Nephron (organoid): ENCODE measurements at regions not wholly inside any gene's neighbourhood (a gene's known extent, or its start where the extent isn't known, plus 50 kb on each side); places are given as distances from the start of the nearest gene placed in this dataset.

Source experiments
- H3K27ac Mint-ChIP-seq, 3 experiments: 2 replicates each; pipeline ENCODE4 v1.8.0; 2020; ENCODE audit warnings: mixed read lengths in 3 of 3, mild to moderate bottlenecking in 2 of 3, moderate library complexity in 1 of 3
- H3K27me3 Mint-ChIP-seq: 2 replicates; pipeline ENCODE4 v1.8.0; 2021; ENCODE audit warnings: low read depth, mild to moderate bottlenecking, moderate library complexity, mixed read lengths
- H3K36me3 Mint-ChIP-seq: 2 replicates; pipeline ENCODE4 v1.8.0; 2020; ENCODE audit warnings: low read depth, mixed read lengths
- H3K4me1 Mint-ChIP-seq: 2 replicates; pipeline ENCODE4 v1.8.0; 2020; ENCODE audit warnings: mixed read lengths
- H3K4me3 Mint-ChIP-seq, 3 experiments: 2 replicates each; pipeline ENCODE4 v1.8.0; 2020; ENCODE audit warnings: mild to moderate bottlenecking in 3 of 3, mixed read lengths in 3 of 3, moderate library complexity in 2 of 3
- H3K9me3 Mint-ChIP-seq: 2 replicates; pipeline ENCODE4 v1.8.0; 2020; ENCODE audit warnings: mixed read lengths
- TF ChIP-seq, protein P1 (sequence below), 3 experiments: fragments of 200-600 bp; sonication (generic); IDR thresholded peaks; one replicate each; pipeline ENCODE4 v1.5.0; 2021; ENCODE audit warnings: antibody characterized with exemption in 3 of 3; ENCODE audit not compliant: unreplicated experiment in 3 of 3

DNA sequence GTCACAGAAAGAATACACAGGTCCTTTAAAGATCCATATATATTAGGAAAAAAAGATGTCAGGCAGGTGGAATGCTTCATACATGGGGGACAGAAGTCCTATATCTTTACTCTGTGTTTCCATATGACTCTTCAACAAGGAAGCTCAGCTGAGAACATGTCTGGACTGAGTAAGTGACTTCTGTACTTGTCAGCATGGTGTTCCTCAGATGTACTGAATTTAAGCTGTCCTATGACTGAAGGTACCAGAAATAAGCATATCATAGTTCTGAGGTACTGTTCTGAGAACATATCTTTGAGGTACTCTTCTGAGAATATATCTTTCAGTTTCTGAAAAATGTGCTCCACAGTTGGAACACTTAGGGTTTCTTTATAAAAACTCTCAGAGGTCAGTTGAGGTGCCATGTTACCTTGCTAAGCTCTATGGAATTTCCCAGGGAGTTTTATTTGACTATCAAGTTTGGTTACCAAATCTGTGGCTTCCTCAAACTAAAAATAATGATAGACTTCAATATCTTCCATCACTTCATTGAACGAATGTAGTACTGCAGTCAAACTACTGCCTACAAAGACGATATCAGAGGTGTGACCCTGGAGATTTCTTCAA is 597.2 kb upstream of the GNPDA2 start:
- Mint-ChIP-seq H3K27me3 (no peaks in the 10 kb centered on the region), H3K27ac (no peak overlapping the region), H3K4me3 (no peak overlapping the region), H3K36me3 (no peaks in the 10 kb centered on the region), H3K4me1 (no peaks in the 10 kb centered on the region), H3K9me3 (no peaks in the 10 kb centered on the region)
- TF ChIP-seq, protein P1, sequence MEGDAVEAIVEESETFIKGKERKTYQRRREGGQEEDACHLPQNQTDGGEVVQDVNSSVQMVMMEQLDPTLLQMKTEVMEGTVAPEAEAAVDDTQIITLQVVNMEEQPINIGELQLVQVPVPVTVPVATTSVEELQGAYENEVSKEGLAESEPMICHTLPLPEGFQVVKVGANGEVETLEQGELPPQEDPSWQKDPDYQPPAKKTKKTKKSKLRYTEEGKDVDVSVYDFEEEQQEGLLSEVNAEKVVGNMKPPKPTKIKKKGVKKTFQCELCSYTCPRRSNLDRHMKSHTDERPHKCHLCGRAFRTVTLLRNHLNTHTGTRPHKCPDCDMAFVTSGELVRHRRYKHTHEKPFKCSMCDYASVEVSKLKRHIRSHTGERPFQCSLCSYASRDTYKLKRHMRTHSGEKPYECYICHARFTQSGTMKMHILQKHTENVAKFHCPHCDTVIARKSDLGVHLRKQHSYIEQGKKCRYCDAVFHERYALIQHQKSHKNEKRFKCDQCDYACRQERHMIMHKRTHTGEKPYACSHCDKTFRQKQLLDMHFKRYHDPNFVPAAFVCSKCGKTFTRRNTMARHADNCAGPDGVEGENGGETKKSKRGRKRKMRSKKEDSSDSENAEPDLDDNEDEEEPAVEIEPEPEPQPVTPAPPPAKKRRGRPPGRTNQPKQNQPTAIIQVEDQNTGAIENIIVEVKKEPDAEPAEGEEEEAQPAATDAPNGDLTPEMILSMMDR (IDR thresholded peaks at IDR 0.05; ENCODE audit: unreplicated experiment in 3 of 3), result no peak

DNA sequence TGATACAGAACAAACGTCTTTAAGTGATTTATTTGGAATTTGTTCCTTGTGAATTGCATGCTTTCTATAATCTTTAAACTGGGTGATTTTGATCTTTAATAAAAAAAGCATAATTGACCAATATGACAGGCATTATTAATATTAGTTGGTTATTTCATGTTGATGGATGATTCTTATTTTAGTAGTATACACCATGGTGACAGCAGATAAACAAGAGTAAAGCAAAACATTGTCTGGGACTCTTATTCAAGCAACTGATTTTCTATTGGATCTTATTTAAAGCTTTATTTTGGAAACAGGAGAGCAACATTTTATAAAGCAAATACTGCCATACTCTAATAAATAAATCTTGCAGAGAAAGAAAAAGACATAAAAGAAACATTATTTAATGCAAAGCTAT is 591.4 kb upstream of the GNPDA2 start:
- Mint-ChIP-seq H3K4me1 (no peaks in the 10 kb centered on the region), H3K27me3 (no peaks in the 10 kb centered on the region), H3K9me3 (no peaks in the 10 kb centered on the region), H3K4me3 (no peak overlapping the region), H3K36me3 (no peaks in the 10 kb centered on the region), H3K27ac (no peak overlapping the region)
- TF ChIP-seq, protein P1 (IDR thresholded peaks at IDR 0.05; ENCODE audit: unreplicated experiment in 3 of 3), result no peak

DNA sequence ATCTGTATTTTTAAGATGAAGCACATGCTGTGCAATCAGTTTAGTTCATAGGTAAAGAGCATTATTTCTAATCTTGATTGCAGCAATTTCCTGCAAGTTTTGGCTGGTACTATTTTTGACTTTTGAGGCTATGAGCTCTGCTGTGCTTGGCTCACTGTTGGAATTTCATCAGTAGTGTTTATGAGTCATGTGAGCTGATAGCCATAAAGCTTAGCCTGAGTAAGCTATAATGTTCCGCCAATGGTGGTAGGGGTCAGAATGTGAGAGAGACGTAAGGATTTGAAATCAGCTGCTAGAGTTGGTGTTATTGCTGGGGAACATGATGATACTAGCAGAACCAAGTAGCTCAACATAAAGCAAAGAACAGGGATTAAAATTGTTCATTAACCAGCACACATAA is 590.9 kb upstream of the GNPDA2 start:
- TF ChIP-seq, protein P1 (IDR thresholded peaks at IDR 0.05; ENCODE audit: unreplicated experiment in 3 of 3), result no peak
- Mint-ChIP-seq H3K27ac (no peak overlapping the region), H3K4me1 (no peaks in the 10 kb centered on the region), H3K4me3 (no peak overlapping the region), H3K27me3 (no peaks in the 10 kb centered on the region), H3K36me3 (no peaks in the 10 kb centered on the region), H3K9me3 (no peaks in the 10 kb centered on the region)

DNA sequence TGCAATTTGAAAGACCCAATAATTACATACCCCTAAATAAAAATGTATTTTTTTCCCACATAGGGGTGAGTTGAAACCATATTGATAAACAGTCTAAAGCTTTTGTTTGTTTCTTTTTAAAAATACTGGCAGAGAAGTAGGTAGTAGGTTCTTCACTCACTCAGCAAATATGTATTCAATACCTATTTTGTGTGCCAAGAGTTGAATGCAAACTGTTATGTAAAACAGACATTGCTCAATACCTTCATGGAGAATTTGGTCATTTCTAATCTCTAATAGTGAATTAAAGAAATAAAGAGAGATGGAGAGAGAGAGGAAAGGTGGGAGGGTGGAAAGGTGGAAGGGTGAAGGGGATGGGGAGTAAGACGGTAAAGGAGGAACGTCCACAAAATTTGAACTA is 589.9 kb upstream of the GNPDA2 start:
- H3K36me3 Mint-ChIP-seq, result no peaks in the 10 kb centered on the region

DNA sequence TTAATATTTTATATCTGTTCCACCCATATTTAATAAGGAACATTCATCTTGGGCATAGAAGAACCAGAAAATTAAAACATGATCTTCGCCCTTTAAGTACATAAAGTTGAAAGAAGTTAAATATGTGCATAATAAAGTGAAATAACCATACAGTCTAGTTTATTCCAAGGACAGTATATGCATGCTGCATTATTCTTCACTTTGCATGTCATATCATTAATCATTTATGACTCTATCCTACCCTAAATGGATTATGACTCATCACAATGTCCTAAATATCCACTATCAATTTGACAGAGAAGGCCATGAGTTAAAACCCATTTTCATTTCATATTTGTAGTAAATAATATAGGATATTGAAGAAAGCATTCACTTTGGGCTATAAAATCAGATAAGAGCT is 576.5 kb upstream of the GNPDA2 start:
- TF ChIP-seq, protein P1 (IDR thresholded peaks at IDR 0.05; ENCODE audit: unreplicated experiment in 3 of 3), result no peak
- H3K36me3 Mint-ChIP-seq, result no peaks in the 10 kb centered on the region
- H3K9me3 Mint-ChIP-seq, result no peaks in the 10 kb centered on the region
- no peaks in the 10 kb centered on the region for H3K4me1 Mint-ChIP-seq
- H3K4me3 Mint-ChIP-seq, result no peak overlapping the region
- H3K27ac Mint-ChIP-seq, result no peak overlapping the region
- no peaks in the 10 kb centered on the region for H3K27me3 Mint-ChIP-seq

More for the DNA sequence above, 589.9 kb upstream of the GNPDA2 start:
- Mint-ChIP-seq H3K4me3 (no peak overlapping the region), H3K27me3 (no peaks in the 10 kb centered on the region), H3K27ac (no peak overlapping the region), H3K9me3 (no peaks in the 10 kb centered on the region), H3K4me1 (no peaks in the 10 kb centered on the region)
- TF ChIP-seq, protein P1 (IDR thresholded peaks at IDR 0.05; ENCODE audit: unreplicated experiment in 3 of 3), result no peak

DNA sequence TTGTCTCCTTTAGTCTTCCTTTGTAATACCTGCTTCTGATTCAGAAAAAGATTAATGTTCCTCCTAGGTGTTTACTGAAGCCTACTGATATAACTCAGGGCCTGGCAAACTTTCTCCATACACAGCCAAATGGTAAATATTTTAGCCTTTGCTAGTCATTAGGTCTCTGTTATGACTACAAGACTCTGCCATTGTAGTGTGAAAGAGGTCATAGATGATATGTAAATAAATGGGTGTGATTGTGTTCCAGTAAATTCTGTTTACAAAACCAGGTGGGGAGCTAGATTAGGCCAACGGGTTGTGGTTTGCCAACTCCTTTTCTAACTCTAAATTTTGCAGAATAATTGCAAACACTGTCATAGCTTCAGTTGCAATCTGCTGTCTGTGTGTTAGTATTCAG is 568.1 kb upstream of the GNPDA2 start:
- H3K4me3 Mint-ChIP-seq, result no peak overlapping the region
- no peak overlapping the region for H3K27ac Mint-ChIP-seq
- H3K9me3 Mint-ChIP-seq, result peaks cover 10% of the 10 kb centered on the region
- no peaks in the 10 kb centered on the region for H3K4me1 Mint-ChIP-seq
- TF ChIP-seq, protein P1 (IDR thresholded peaks at IDR 0.05; ENCODE audit: unreplicated experiment in 3 of 3), result no peak
- no peaks in the 10 kb centered on the region for H3K36me3 Mint-ChIP-seq
- H3K27me3 Mint-ChIP-seq, result no peaks in the 10 kb centered on the region
